ENCODE measurements at regions not wholly inside any gene's neighbourhood (a gene's known extent, or its start where the extent isn't known, plus 50 kb on each side); places are given as distances from the start of the nearest gene placed in this dataset.
"Not testable (repeated sequence)": the region's sequence is repeated elsewhere in the genome, so short reads cannot be mapped to it uniquely, and the experiment has no call there.

- no peak for DNase-seq (ENCODE audit: low read depth)
- in situ Hi-C loops (cut with HindIII; ENCODE audit: low pct_unique_long_range_greater_than_20kb, low sequenced_read_pairs), result no loop called here
Measured at GRCh38 chr5:53257806-53258373, 148.3 kb upstream of the MOCS2 start.

- in situ Hi-C loops (cut with HindIII; ENCODE audit: low pct_unique_long_range_greater_than_20kb, low sequenced_read_pairs), result no loop called here
Measured at GRCh38 chr5:53259176-53259575, 149.6 kb upstream of the MOCS2 start.

GRCh38 chr5:53260446-53260845, 150.9 kb upstream of the MOCS2 start:
- no peak for DNase-seq (ENCODE audit: low read depth)
- in situ Hi-C loops (cut with HindIII; ENCODE audit: low pct_unique_long_range_greater_than_20kb, low sequenced_read_pairs), result no loop called here

More at GRCh38 chr5:53259176-53259575, 149.6 kb upstream of the MOCS2 start:
- DNase-seq (ENCODE audit: low read depth), result no peak

- no peak for DNase-seq (ENCODE audit: low read depth)
- in situ Hi-C loops (cut with HindIII; ENCODE audit: low pct_unique_long_range_greater_than_20kb, low sequenced_read_pairs), result no loop called here
Measured at GRCh38 chr5:53261245-53261644, 151.7 kb upstream of the MOCS2 start.

GRCh38 chr5:53262348-53262970, 152.9 kb upstream of the MOCS2 start:
- no peak for DNase-seq (ENCODE audit: low read depth)
- in situ Hi-C loops (cut with HindIII; ENCODE audit: low pct_unique_long_range_greater_than_20kb, low sequenced_read_pairs), result no loop called here

- in situ Hi-C loops (cut with HindIII; ENCODE audit: low pct_unique_long_range_greater_than_20kb, low sequenced_read_pairs), result no loop called here
- no peak for DNase-seq (ENCODE audit: low read depth)
Measured at GRCh38 chr5:53263151-53263550, 153.6 kb upstream of the MOCS2 start.

- no peak for DNase-seq (ENCODE audit: low read depth)
- in situ Hi-C loops (cut with HindIII; ENCODE audit: low pct_unique_long_range_greater_than_20kb, low sequenced_read_pairs), result no loop called here
Measured at GRCh38 chr5:53265043-53265442, 155.5 kb upstream of the MOCS2 start.

GRCh38 chr5:53268241-53268640, 158.7 kb upstream of the MOCS2 start:
- in situ Hi-C loops (cut with HindIII; ENCODE audit: low pct_unique_long_range_greater_than_20kb, low sequenced_read_pairs); DNase-seq (ENCODE audit: low read depth): not testable (repeated sequence)

- in situ Hi-C loops (cut with HindIII; ENCODE audit: low pct_unique_long_range_greater_than_20kb, low sequenced_read_pairs), result no loop called here
Measured at GRCh38 chr5:53275666-53276065, 166.1 kb upstream of the MOCS2 start.

GRCh38 chr5:53276825-53277224, 167.3 kb upstream of the MOCS2 start:
- DNase-seq (ENCODE audit: low read depth), result no peak
- in situ Hi-C loops (cut with HindIII; ENCODE audit: low pct_unique_long_range_greater_than_20kb, low sequenced_read_pairs), result no loop called here

More at GRCh38 chr5:53275666-53276065, 166.1 kb upstream of the MOCS2 start:
- DNase-seq (ENCODE audit: low read depth), result no peak

GRCh38 chr5:53277491-53277890, 167.9 kb upstream of the MOCS2 start:
- in situ Hi-C loops (cut with HindIII; ENCODE audit: low pct_unique_long_range_greater_than_20kb, low sequenced_read_pairs), result no loop called here
- no peak for DNase-seq (ENCODE audit: low read depth)

GRCh38 chr5:53287573-53287972, 178.0 kb upstream of the MOCS2 start:
- no peak for DNase-seq (ENCODE audit: low read depth)
- in situ Hi-C loops (cut with HindIII; ENCODE audit: low pct_unique_long_range_greater_than_20kb, low sequenced_read_pairs), result no loop called here

GRCh38 chr5:53288511-53288910, 179.0 kb upstream of the MOCS2 start:
- in situ Hi-C loops (cut with HindIII; ENCODE audit: low pct_unique_long_range_greater_than_20kb, low sequenced_read_pairs), result no loop called here
- DNase-seq (ENCODE audit: low read depth), result no peak

- DNase-seq (ENCODE audit: low read depth), result no peak
- in situ Hi-C loops (cut with HindIII; ENCODE audit: low pct_unique_long_range_greater_than_20kb, low sequenced_read_pairs), result no loop called here
Measured at GRCh38 chr5:53291047-53291446, 181.5 kb upstream of the MOCS2 start.

- in situ Hi-C loops (cut with HindIII; ENCODE audit: low pct_unique_long_range_greater_than_20kb, low sequenced_read_pairs), result no loop called here
- DNase-seq (ENCODE audit: low read depth), result no peak
Measured at GRCh38 chr5:53291528-53291927, 182.0 kb upstream of the MOCS2 start.

- in situ Hi-C loops (cut with HindIII; ENCODE audit: low pct_unique_long_range_greater_than_20kb, low sequenced_read_pairs), result no loop called here
- DNase-seq (ENCODE audit: low read depth), result no peak
Measured at GRCh38 chr5:53298841-53299240, 181.6 kb upstream of the FST start.

- in situ Hi-C loops (cut with HindIII; ENCODE audit: low pct_unique_long_range_greater_than_20kb, low sequenced_read_pairs), result no loop called here
- no peak for DNase-seq (ENCODE audit: low read depth)
Measured at GRCh38 chr5:53302529-53302928, 177.9 kb upstream of the FST start.

GRCh38 chr5:53303105-53303504, 177.3 kb upstream of the FST start:
- no peak for DNase-seq (ENCODE audit: low read depth)
- in situ Hi-C loops (cut with HindIII; ENCODE audit: low pct_unique_long_range_greater_than_20kb, low sequenced_read_pairs), result no loop called here

GRCh38 chr5:53305316-53305715, 175.1 kb upstream of the FST start:
- DNase-seq (ENCODE audit: low read depth); in situ Hi-C loops (cut with HindIII; ENCODE audit: low pct_unique_long_range_greater_than_20kb, low sequenced_read_pairs): not testable (repeated sequence)

- in situ Hi-C loops (cut with HindIII; ENCODE audit: low pct_unique_long_range_greater_than_20kb, low sequenced_read_pairs), result no loop called here
- DNase-seq (ENCODE audit: low read depth), result no peak
Measured at GRCh38 chr5:53309653-53310052, 170.8 kb upstream of the FST start.
